CD14-positive monocyte (primary cell): ENCODE measurements at regions not wholly inside any gene's neighbourhood (a gene's known extent, or its start where the extent isn't known, plus 50 kb on each side); places are given as distances from the start of the nearest gene placed in this dataset.

Experiments
- DNase-seq, 3 donors: peaks; one replicate each; pipeline ENCODE4 v3.0.0-alpha.2; 2011 to 2022
- H2AFZ ChIP-seq: 2 replicates; pipeline ENCODE4 v1.6.0; 2012; ENCODE audit warnings: mild to moderate bottlenecking, low read depth, low read length, inconsistent platforms; ENCODE audit not compliant: insufficient read depth, poor library complexity, severe bottlenecking
- H3K27ac ChIP-seq, 2 donors: 1 replicate in 1 of 2; 2 replicates in 1 of 2; pipeline ENCODE4 v1.5.1; 2012 to 2013; ENCODE audit warnings: low read length in 2 of 2, control low read depth in 1 of 2, inconsistent platforms in 1 of 2, low read depth in 1 of 2, mild to moderate bottlenecking in 1 of 2
- H3K27me3 ChIP-seq, 2 donors: one replicate each; pipeline versions ENCODE4 v1.6.0 to v1.6.1; 2011 to 2013; ENCODE audit warnings: low read length in 2 of 2; ENCODE audit not compliant: control insufficient read depth in 2 of 2, insufficient read depth in 2 of 2
- H3K36me3 ChIP-seq, 2 donors: replicated peaks in 1 of 2; 1 replicate in 1 of 2; 2 replicates in 1 of 2; pipeline versions ENCODE4 v1.5.1 to v1.6.1; 2012 to 2013; ENCODE audit warnings: low read length in 2 of 2, control low read depth in 1 of 2, inconsistent platforms in 1 of 2, mild to moderate bottlenecking in 1 of 2; ENCODE audit not compliant: insufficient read depth in 2 of 2, control insufficient read depth in 1 of 2
- H3K4me1 ChIP-seq, 2 donors: 1 replicate in 1 of 2; 2 replicates in 1 of 2; pipeline versions ENCODE4 v1.5.1 to v1.6.1; 2012 to 2013; ENCODE audit warnings: low read length in 2 of 2, control low read depth in 1 of 2, inconsistent platforms in 1 of 2, mild to moderate bottlenecking in 1 of 2, moderate library complexity in 1 of 2; ENCODE audit not compliant: insufficient read depth in 2 of 2, control insufficient read depth in 1 of 2
- H3K4me2 ChIP-seq: replicated peaks from 2 replicates; pipeline ENCODE3; 2012; ENCODE audit warnings: low read length, moderate library complexity, mild to moderate bottlenecking; ENCODE audit not compliant: poor library complexity, severe bottlenecking; ENCODE audit errors: extremely low read depth
- H3K4me3 ChIP-seq, 3 experiments: fragments of 200-600 bp in 1 of 3; sonication (generic) in 1 of 3; replicated peaks in 1 of 3; 1 replicate in 2 of 3; 2 replicates in 1 of 3; pipeline ENCODE4 v1.5.1; 2011 to 2013; ENCODE audit warnings: low read length in 3 of 3, mild to moderate bottlenecking in 3 of 3, control low read depth in 2 of 3, low read depth in 2 of 3, inconsistent platforms in 1 of 3, moderate library complexity in 1 of 3
- H3K79me2 ChIP-seq: 2 replicates; pipeline ENCODE4 v1.6.0; 2012; ENCODE audit warnings: mild to moderate bottlenecking, control low read depth, inconsistent platforms, low read length, moderate library complexity; ENCODE audit not compliant: insufficient read depth
- H3K9ac ChIP-seq: 2 replicates; pipeline ENCODE4 v1.6.0; 2017; ENCODE audit warnings: low read length, mild to moderate bottlenecking; ENCODE audit not compliant: insufficient read depth, poor library complexity, severe bottlenecking
- H3K9me3 ChIP-seq, 2 donors: replicated peaks in 1 of 2; 1 replicate in 1 of 2; 2 replicates in 1 of 2; pipeline versions ENCODE4 v1.5.1 to v1.6.1; 2012 to 2013; ENCODE audit warnings: low read length in 2 of 2, control low read depth in 1 of 2; ENCODE audit not compliant: control insufficient read depth in 1 of 2, insufficient read depth in 1 of 2
- H4K20me1 ChIP-seq: 2 replicates; pipeline ENCODE4 v1.6.0; 2012; ENCODE audit warnings: mild to moderate bottlenecking, low read length, control low read depth, moderate library complexity; ENCODE audit not compliant: insufficient read depth
- H3K27ac Mint-ChIP-seq, 7 donors: one replicate each; pipeline ENCODE4 v1.8.0; 2020; ENCODE audit warnings: mild to moderate bottlenecking in 7 of 7, mixed read lengths in 7 of 7, moderate library complexity in 6 of 7, inconsistent platforms in 2 of 7
- H3K27me3 Mint-ChIP-seq, 3 donors: one replicate each; pipeline ENCODE4 v1.8.0; 2021 to 2022; ENCODE audit warnings: low read depth in 3 of 3, mild to moderate bottlenecking in 3 of 3, mixed read lengths in 3 of 3, moderate library complexity in 3 of 3, inconsistent platforms in 1 of 3
- H3K36me3 Mint-ChIP-seq, 2 donors: one replicate each; pipeline ENCODE4 v1.8.0; 2020; ENCODE audit warnings: mixed read lengths in 2 of 2, inconsistent platforms in 1 of 2, mild to moderate bottlenecking in 1 of 2
- H3K4me1 Mint-ChIP-seq: one replicate; pipeline ENCODE4 v1.8.0; 2020; ENCODE audit warnings: mild to moderate bottlenecking, mixed read lengths
- H3K4me3 Mint-ChIP-seq, 2 donors: one replicate each; pipeline ENCODE4 v1.8.0; 2020; ENCODE audit warnings: mild to moderate bottlenecking in 2 of 2, mixed read lengths in 2 of 2, moderate library complexity in 1 of 2
- H3K9me3 Mint-ChIP-seq, 7 donors: one replicate each; pipeline ENCODE4 v1.8.0; 2020 to 2022; ENCODE audit warnings: mixed read lengths in 7 of 7, mild to moderate bottlenecking in 6 of 7, moderate library complexity in 6 of 7, inconsistent platforms in 2 of 7
- WGBS: methylation state at CpG from one replicate; pipeline ENCODE4 v1.1.5; 2013; ENCODE audit warnings: missing lambda C conversion rate; ENCODE audit not compliant: insufficient coverage; 5-methylcytosine and 5-hydroxymethylcytosine counted together
- intact Hi-C, 2 donors: fragments of 100-400 bp; cut with micrococcal nuclease; formaldehyde crosslinking; loops; one replicate each; pipeline versions ENCODE4 v1.15.0 to v1.15.1; 2023
- TF ChIP-seq, protein P1 (sequence below): fragments of 200-600 bp; IDR thresholded peaks from one replicate; pipeline ENCODE4 v1.8.0; 2022; ENCODE audit warnings: antibody characterized with exemption, mild to moderate bottlenecking

DNA sequence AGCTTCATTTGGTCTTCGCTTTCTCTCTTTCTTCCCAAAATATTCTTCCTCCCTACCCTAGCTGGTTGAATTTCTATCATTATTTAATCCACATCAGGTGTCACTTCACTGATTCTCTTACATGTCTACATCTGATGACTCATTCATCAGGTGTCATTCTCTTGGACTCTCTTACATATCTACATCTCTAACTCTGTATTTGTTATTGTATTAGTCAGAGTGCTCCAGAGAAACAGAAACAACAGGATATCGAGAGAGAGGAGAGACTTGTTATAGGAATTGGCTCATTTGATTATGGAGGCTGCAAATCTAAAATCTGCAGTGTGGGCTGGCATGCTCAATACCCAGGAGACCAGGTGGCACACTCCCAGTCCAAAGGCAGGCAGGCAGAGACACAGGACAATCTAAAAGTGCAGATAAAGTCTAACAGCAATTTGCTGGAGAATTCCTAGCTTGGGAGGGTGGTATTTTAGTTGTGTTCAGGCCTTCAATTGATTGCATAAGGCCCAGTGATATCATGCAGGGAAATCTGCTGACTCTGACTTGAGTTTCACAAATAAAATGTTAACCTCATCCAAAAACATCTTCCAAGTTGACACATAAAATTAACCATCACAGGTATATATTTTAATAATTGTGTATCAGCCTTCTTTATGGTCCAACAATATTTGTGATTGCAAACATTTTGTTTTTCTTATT, 541.4 kb upstream of the SLITRK5 start:
- no peak overlapping the region for H3K4me3 Mint-ChIP-seq
- Histone ChIP-seq H3K4me2 (no peak overlapping the region), H3K4me3 (no peak overlapping the region)

DNA sequence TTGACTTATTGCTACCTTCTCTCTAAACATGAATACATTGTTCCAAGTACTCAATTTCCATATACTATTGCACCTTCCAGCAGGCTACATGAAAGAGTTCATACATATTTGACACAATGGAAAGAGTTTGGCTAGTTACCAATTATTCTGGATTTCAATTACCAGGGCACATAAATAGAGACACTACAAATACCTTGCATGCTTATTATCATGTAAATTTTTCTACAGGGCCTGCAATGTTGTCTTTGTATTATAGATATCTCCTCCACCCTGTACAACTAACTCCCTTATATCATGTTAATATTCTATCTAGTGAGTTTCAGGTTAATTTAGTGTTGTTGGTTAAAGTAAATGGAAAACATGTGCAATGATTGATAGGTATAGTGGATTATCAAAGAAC, 540.7 kb upstream of the SLITRK5 start:
- Mint-ChIP-seq H3K9me3 (peaks cover 0 to 9% (median 1%) of the 10 kb centered on the region in 7 donors), H3K4me1 (no peaks in the 10 kb centered on the region), H3K27ac (no peak overlapping the region), H3K36me3 (no peaks in the 10 kb centered on the region), H3K4me3 (no peak overlapping the region), H3K27me3 (peaks cover 0 to 2% (median 0%) of the 10 kb centered on the region in 3 donors)
- Histone ChIP-seq H4K20me1 (no peaks in the 10 kb centered on the region), H3K4me3 (no peak overlapping the region), H3K27ac (no peak overlapping the region), H2AFZ (no peak overlapping the region), H3K4me2 (no peak overlapping the region), H3K9me3 (peaks cover 0 to 3% of the 10 kb centered on the region in 2 donors), H3K9ac (no peak overlapping the region), H3K4me1 (no peaks in the 10 kb centered on the region), H3K27me3 (no peaks in the 10 kb centered on the region), H3K36me3 (no peaks in the 10 kb centered on the region), H3K79me2 (no peaks in the 10 kb centered on the region)
- DNase-seq = no peak
- TF ChIP-seq, protein P1, sequence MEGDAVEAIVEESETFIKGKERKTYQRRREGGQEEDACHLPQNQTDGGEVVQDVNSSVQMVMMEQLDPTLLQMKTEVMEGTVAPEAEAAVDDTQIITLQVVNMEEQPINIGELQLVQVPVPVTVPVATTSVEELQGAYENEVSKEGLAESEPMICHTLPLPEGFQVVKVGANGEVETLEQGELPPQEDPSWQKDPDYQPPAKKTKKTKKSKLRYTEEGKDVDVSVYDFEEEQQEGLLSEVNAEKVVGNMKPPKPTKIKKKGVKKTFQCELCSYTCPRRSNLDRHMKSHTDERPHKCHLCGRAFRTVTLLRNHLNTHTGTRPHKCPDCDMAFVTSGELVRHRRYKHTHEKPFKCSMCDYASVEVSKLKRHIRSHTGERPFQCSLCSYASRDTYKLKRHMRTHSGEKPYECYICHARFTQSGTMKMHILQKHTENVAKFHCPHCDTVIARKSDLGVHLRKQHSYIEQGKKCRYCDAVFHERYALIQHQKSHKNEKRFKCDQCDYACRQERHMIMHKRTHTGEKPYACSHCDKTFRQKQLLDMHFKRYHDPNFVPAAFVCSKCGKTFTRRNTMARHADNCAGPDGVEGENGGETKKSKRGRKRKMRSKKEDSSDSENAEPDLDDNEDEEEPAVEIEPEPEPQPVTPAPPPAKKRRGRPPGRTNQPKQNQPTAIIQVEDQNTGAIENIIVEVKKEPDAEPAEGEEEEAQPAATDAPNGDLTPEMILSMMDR = no peak
- intact Hi-C loops = no loop called here

More for the DNA sequence above, 541.4 kb upstream of the SLITRK5 start:
- intact Hi-C loops = no loop called here
- no peaks in the 10 kb centered on the region for H3K27me3 ChIP-seq
- no peaks in the 10 kb centered on the region for H3K79me2 ChIP-seq
- no peaks in the 10 kb centered on the region for H3K4me1 Mint-ChIP-seq
- DNase-seq = no peak
- H4K20me1 ChIP-seq = no peaks in the 10 kb centered on the region
- TF ChIP-seq, protein P1 = no peak
- H3K9me3 Mint-ChIP-seq = peaks cover 0 to 9% (median 1%) of the 10 kb centered on the region in 7 donors
- 89% methylated on average over 2 of the region's 2 CpGs for WGBS
- H3K36me3 Mint-ChIP-seq = no peaks in the 10 kb centered on the region
- no peaks in the 10 kb centered on the region for H3K27me3 Mint-ChIP-seq
- peaks cover 0 to 3% of the 10 kb centered on the region in 2 donors for H3K9me3 ChIP-seq
- no peak overlapping the region for H3K9ac ChIP-seq
- H2AFZ ChIP-seq = no peak overlapping the region
- no peak overlapping the region for H3K27ac ChIP-seq
- no peak overlapping the region for H3K27ac Mint-ChIP-seq
- H3K36me3 ChIP-seq = no peaks in the 10 kb centered on the region
- H3K4me1 ChIP-seq = no peaks in the 10 kb centered on the region
